Tibial nerve (tissue), 4 donors: ENCODE measurements at regions not wholly inside any gene's neighbourhood (a gene's known extent, or its start where the extent isn't known, plus 50 kb on each side); places are given as distances from the start of the nearest gene placed in this dataset.

Experiments used
- CTCF ChIP-seq, 5 experiments: fragments of 200-600 bp in 3 of 5; fragments of 450-650 bp in 2 of 5; sonication (generic) in 3 of 5; IDR thresholded peaks; one replicate each; pipeline ENCODE4 v1.5.1; 2016 to 2019; ENCODE audit warnings: antibody characterized with exemption in 5 of 5, mild to moderate bottlenecking in 3 of 5, moderate library complexity in 2 of 5
- EP300 ChIP-seq, 2 donors: sonication (generic); formaldehyde crosslinking; IDR thresholded peaks; one replicate each; pipeline ENCODE4 v1.6.1; 2017; ENCODE audit warnings: antibody characterized with exemption in 2 of 2, mild to moderate bottlenecking in 1 of 2

- TF ChIP-seq CTCF (IDR thresholded peaks at IDR 0.05) (no peak), EP300 (IDR thresholded peaks at IDR 0.05) (no peak)
Observed at GRCh38 chr9:87290241-87291052, 207.2 kb upstream of the DAPK1 start.
